BE2C (cell line): ENCODE measurements at regions not wholly inside any gene's neighbourhood (a gene's known extent, or its start where the extent isn't known, plus 50 kb on each side); places are given as distances from the start of the nearest gene placed in this dataset.
A peak's percentile ranks its signal among the peaks of the same experiment; 100 is the strongest.

Experiments
- DNase-seq: peaks from one replicate; pipeline ENCODE4 v3.0.0-alpha.2; 2020
- H3K27me3 ChIP-seq: fragments of 250-450 bp; sonication (Bioruptor Pico); 2 replicates; pipeline ENCODE4 v1.5.1; 2020; ENCODE audit warnings: mild to moderate bottlenecking
- H3K36me3 ChIP-seq: fragments of 250-450 bp; sonication (Bioruptor Pico); 2 replicates; pipeline ENCODE4 v1.5.1; 2020; ENCODE audit warnings: mild to moderate bottlenecking
- H3K4me1 ChIP-seq: fragments of 250-450 bp; sonication (Bioruptor Pico); 2 replicates; pipeline ENCODE4 v1.5.1; 2020
- H3K4me3 ChIP-seq: 2 replicates; pipeline ENCODE4 v1.5.1; 2011; ENCODE audit warnings: low read depth, low read length
- H3K9me3 ChIP-seq: fragments of 250-450 bp; sonication (Bioruptor Pico); 2 replicates; pipeline ENCODE4 v1.5.1; 2020
- CTCF ChIP-seq: IDR thresholded peaks from 2 replicates; pipeline ENCODE4 v1.5.1; 2012; ENCODE audit warnings: mild to moderate bottlenecking, low read depth, low read length

GRCh38 chr1:163440090-163440489 lies 118.3 kb downstream of the NUF2 start:
- TF ChIP-seq CTCF = no peak
- Histone ChIP-seq H3K36me3 (no peaks in the 10 kb centered on the region), H3K27me3 (peaks cover 6% of the 10 kb centered on the region; the same call in 1 of the 2 replicates), H3K9me3 (no peaks in the 10 kb centered on the region), H3K4me3 (no peak overlapping the region), H3K4me1 (no peaks in the 10 kb centered on the region)
- DNase-seq = peak; percentile 37

GRCh38 chr1:163442231-163442879 lies 120.6 kb downstream of the NUF2 start:
- peaks cover 6% of the 10 kb centered on the region; the same call in 1 of the 2 replicates for H3K27me3 ChIP-seq
- no peak for TF ChIP-seq CTCF
- H3K4me3 ChIP-seq = no peak overlapping the region
- DNase-seq = no peak
- no peaks in the 10 kb centered on the region for H3K4me1 ChIP-seq
- H3K36me3 ChIP-seq = no peaks in the 10 kb centered on the region
- H3K9me3 ChIP-seq = no peaks in the 10 kb centered on the region

- no peaks in the 10 kb centered on the region for H3K4me1 ChIP-seq
- no peak for DNase-seq
- H3K4me3 ChIP-seq = no peak overlapping the region
- no peak for TF ChIP-seq CTCF
- H3K36me3 ChIP-seq = no peaks in the 10 kb centered on the region
- H3K9me3 ChIP-seq = no peaks in the 10 kb centered on the region
- H3K27me3 ChIP-seq = peaks cover 8% of the 10 kb centered on the region
Measured at GRCh38 chr1:163442895-163443294, 121.1 kb downstream of the NUF2 start.

- Histone ChIP-seq H3K4me3 (no peak overlapping the region), H3K27me3 (peaks cover 11% of the 10 kb centered on the region), H3K36me3 (no peaks in the 10 kb centered on the region), H3K9me3 (no peaks in the 10 kb centered on the region), H3K4me1 (no peaks in the 10 kb centered on the region)
- no peak for DNase-seq
- no peak for TF ChIP-seq CTCF
Measured at GRCh38 chr1:163443863-163444262, 122.1 kb downstream of the NUF2 start.

- Histone ChIP-seq H3K27me3 (peaks cover 11% of the 10 kb centered on the region), H3K36me3 (no peaks in the 10 kb centered on the region), H3K4me1 (no peaks in the 10 kb centered on the region), H3K4me3 (no peak overlapping the region), H3K9me3 (no peaks in the 10 kb centered on the region)
- TF ChIP-seq CTCF = no peak
- no peak for DNase-seq
Measured at GRCh38 chr1:163444665-163445064, 122.9 kb downstream of the NUF2 start.

GRCh38 chr1:163450986-163451385 lies 129.2 kb downstream of the NUF2 start:
- no peak for TF ChIP-seq CTCF
- no peaks in the 10 kb centered on the region for H3K36me3 ChIP-seq
- no peak for DNase-seq

More at GRCh38 chr1:163450986-163451385, 129.2 kb downstream of the NUF2 start:
- peaks cover 4% of the 10 kb centered on the region; the same call in 1 of the 2 replicates for H3K27me3 ChIP-seq
- H3K9me3 ChIP-seq = no peaks in the 10 kb centered on the region
- no peaks in the 10 kb centered on the region for H3K4me1 ChIP-seq
- H3K4me3 ChIP-seq = no peak overlapping the region
